Kidney tubule cell (primary cell): ENCODE measurements at regions not wholly inside any gene's neighbourhood (a gene's known extent, or its start where the extent isn't known, plus 50 kb on each side); places are given as distances from the start of the nearest gene placed in this dataset.
A peak's percentile ranks its signal among the peaks of the same experiment; 100 is the strongest.
"Not testable (repeated sequence)": the region's sequence is repeated elsewhere in the genome, so short reads cannot be mapped to it uniquely, and the experiment has no call there.

ENCODE experiments used
- DNase-seq: peaks from one replicate; pipeline ENCODE4 v3.0.0-alpha.2; 2018; ENCODE audit warnings: low spot score

DNA sequence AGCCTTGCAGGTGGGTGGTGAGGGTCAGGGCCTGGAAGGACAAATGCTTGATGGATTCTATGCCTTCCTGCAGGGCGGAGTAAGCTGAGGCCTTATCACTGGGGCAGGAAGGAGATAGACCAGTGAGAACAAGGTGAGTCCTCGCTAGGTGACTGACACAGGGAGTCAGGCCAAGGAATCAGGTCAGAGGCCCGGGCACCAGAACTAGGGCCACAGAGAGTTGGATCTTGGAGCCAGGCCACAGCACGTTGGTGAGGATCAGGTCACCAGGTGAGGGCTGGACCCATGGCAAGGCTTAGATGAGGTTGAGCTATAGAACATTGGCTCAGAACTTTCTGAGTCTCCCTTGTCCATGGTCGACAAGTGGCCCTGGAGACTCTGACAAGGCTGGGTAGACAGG is 328.2 kb downstream of the FOXO1 start:
- no peak for DNase-seq

DNA sequence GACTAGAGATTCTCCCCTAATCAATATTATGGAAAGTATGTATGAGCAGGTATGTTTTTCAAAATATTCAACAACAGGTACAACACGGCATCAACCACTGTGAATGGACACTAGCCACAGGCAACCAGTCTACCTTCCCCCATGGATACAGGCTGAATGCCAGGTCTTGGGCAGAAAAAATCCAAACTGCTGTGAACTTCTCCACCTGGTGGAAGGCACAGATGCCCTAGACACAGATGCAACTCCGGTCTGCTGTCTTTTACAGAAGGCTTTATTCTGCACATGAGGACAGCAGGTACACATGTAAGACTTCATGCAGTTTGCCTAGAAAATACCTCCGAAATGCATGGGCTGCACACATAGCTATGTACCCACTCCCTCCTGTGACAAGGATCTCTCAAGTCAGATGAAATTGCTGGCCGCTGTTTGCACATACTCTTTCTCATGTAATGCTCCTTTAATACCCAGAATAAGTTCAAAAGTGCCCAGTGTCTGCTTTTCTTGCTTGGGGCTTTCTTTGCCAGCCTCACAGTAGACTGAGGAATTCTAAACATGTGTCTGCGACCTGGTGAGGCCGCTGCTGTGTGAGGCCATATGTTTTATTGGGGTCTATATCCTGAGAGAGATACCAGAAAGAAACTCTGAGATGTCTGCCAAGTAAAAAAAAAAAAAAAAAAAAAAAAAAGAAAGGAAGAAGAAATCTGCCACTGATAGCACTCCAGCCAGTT is 325.9 kb downstream of the FOXO1 start:
- no peak for DNase-seq

DNA sequence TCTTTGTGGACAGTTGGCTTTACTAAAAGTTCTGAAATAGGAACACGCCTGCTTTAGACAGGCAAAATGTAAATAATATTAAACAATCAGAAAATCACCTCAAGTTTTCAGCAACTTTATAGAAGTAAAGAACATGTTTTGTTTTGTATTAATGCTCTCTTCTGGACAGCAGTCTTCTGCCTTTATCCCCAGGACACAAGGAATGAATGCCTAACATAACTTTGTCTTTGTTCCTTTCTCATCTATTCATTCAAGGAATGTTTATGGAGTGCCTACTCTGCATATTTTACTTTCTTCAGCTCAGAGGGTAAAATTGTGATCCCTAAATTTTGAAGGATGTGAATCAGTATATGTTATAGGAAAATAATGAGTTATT is 325.4 kb downstream of the FOXO1 start:
- DNase-seq = no peak

DNA sequence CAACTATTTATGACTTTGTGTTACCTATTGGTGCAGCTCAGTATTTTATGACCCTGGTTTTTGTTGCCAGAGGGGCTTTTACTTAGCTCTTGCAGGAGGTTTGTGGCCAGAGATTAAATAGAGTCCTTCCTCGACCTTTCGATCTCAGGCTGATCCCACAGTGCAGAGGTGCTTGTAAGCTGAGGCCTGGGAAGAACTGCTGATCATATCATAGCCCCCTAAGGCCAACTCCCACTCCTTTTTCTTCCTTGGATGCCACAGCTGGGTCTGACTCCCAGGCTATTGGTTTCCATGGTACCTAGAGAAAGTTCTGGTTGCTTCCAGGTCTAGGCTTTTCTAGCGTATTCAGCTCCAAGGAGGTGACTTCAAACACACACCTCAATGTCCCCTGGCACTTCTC is 324.9 kb downstream of the FOXO1 start:
- DNase-seq = no peak

GRCh38 chr13:40342461-40342860 is 324.0 kb downstream of the FOXO1 start:
- no peak for DNase-seq

DNA sequence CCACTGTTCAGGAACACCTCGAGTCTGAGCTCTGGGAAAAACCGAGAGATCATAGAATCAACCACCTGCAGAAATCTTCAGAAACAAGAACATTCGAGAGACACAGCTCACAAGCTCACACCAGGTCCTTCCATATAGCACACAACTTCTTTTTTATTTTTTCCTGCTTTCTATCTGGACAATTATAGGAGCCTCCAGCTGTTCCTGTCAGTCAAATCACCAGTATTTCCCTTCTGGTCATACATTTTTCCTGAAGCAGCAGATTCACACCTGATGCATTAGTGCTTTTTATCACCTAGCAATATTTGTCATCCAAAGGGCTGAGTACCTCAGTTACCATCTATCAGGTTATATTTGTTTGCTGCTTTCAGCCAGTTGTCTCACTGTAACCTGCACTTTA is 323.5 kb downstream of the FOXO1 start:
- DNase-seq = no peak

DNA sequence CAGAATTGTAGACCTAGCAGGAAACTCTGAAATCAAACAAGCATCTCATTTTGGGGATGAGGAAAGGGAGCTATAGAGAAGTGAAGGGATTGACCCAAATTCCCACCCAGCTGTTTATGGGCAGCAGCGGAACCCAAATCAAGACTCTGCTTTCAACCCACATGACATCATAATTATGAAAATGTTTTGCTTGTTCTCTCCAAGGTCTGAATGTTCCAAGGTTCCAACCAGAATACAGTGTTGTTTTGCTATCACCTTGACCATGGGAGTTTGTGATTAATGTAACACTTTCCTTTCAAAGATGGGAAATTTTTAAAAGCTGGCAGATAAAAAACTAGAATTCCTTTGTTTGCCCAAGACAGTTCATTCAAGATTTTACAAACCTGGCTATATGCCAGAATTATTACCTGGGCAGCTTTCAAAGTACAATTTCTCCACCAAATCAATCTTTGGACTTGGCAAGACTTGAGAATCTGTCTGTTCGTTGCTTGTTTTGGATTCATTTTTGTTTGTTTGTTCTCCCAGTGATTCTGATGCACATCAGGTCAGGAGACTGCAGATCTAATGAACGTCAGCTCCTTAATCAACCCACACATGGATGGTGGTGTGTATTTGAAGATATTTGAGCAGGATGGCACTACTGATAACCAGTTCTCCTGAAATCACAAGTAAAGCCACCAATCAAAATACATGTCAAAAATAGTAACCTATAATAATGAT is 322.7 kb downstream of the FOXO1 start:
- DNase-seq = no peak

- DNase-seq = peak; percentile 52
Observed at GRCh38 chr13:40344270-40345148, 321.9 kb downstream of the FOXO1 start.

DNA sequence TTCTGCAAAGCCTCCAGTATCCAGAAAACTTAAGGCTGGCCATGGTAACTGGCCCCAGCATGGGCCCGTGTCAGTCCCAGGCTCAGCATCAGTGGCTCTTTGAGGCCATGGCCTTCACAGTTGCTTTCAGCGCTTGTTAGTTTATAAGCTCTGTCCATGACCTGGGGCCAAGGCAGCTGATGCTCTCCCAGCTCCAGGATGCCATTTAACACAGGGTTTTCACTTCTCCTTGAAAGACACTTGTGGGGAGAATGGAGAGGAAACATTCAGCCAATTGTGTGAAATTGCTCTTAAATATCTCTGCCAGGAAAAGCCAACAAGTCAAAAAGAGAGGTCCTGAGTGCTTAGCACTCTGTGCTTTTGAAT is 321.3 kb downstream of the FOXO1 start:
- DNase-seq = no peak

DNA sequence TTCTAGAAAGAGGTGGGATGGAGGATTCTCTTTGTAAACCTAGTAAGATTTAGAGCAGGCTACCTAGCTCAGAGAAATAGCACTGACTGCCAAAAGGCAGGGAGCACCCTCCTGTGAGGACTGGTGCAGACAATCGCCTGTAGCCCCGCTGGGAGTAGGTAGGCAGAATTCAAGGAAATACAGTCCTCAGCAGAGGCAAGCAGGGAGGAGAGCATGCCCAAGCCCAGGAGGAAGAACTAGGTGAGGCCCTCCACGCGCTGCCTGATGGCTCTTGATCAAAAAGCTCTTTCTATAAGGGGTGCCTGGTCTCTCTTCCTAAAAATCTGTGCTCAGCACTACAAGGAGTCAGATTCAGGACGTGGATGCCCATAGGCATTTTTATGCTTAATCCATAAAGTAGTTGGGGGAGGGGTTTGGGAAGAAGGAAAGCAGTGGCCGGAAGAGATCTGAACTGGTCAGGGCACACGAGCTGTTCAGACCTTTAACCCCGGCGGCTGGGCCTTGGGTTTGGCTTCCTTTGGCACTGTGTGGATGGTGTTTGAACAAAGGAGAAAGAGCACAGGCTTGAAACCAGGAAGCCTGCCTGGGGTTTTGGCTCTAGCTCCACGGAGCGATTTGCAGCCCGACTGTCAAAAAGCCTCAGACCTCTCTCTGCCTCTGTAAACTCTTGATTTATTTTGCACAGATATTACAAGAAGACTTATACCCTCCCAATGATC is 320.6 kb downstream of the FOXO1 start:
- DNase-seq = no peak

DNA sequence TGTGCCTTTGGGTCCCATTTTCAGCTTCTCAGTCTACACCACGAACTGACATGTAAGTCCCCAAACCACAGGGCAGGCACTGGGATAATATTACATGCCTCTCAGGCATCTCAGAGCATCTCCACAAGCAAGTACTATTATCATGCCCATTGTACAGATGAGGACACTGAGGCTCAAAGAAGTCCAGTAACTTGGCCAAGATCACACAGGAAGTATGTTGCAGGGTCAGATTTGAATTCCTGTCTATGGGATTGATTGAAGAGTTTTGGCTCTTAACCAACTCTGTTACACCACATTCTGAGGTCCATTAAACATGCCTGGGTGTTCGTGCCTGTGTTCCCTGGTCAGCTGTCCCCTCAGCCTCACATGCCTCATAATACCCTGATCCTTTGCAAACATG is 319.8 kb downstream of the FOXO1 start:
- DNase-seq = no peak

GRCh38 chr13:40348096-40348679 is 318.3 kb downstream of the FOXO1 start:
- no peak for DNase-seq

DNA sequence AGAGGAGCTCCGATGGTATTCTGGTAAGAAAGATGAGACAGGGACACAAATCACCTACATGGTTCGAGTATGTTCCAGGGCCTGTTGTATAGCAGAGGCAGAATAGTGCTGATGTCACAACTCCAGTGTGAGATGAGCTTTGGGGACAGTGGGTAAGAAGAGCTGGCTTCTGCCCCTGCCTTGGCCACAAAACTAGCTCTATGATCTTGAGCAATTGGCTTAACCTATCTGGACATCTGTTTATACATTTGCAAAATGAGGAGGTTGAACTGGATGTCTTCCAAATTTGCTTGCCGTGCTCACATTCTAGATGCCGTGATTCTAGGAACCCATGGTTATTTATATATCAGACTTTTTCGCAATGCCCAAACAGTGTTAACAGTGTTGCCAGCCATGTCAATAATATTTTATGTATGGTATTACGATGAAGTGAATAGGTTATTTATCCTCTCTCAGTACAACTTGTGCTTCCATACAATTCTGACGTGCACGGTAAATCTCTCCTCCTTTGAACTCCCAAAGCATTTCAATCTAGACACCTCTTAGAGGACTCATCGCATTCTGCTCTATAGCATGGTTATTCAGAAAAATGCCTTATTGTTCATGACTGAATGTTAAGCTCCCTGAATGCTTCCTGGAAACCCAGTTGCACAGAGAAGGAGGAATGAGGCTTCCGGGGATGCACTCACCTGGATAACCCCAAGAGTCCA is 316.0 kb downstream of the FOXO1 start:
- no peak for DNase-seq

DNA sequence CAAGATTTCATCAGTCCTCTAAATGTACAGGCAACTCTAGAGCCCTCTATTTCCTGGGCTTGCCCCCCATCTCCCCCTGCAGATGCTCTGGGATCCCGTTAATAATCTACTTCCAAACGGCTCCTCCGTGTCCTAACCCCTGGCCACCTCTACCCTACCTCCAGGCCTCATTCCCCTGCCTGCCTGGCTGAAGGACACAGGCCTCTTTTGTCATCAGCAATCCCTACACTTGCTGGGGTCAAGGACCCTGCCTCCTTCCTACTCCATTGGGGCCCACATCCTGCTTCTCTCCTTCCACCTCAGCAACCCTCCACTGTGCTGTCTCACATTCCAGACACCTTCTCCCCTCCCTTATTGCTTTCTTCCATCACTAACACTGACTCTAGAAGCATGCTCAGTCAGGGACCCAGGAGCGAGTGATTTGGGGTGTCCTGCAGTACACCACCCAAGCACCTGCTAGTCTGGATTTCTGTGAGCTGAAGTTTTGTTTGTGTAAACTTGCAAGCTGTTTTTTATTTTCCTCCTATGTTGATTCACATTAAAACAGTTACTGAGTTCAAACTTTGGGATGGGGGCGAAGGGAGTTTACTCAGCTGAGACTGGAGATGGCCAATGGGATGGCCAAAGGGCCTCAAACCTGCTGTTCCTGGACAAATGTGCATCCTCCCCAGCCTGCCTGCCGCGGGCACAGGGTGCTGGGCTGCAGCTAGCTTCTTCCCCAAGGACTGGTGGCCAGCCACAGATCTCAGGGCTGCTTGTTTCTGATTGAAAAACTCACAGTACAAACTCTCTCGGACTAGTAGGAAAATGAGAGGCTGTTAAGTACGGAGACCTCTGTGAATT is 314.7 kb downstream of the FOXO1 start:
- DNase-seq = no peak

DNA sequence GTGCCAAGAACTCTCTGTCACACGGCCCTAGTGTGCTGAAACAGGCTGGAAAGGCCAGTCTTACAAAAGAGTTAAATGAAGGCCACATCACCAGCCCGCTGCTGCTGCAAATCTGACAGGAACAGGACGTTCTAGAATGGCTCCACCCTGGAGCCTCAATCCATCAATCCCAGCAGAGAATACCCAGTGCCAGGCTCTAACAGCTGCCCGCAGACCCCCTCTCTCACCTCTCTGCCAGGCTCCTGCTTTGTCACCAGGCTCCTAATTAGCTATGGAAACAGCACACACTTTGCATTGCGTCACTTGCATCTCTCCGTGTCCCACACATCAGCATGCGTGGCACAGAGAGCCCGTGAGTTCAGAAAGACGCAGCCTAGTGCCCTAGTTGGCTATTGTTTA is 314.1 kb downstream of the FOXO1 start:
- no peak for DNase-seq

GRCh38 chr13:40352802-40353562 is 313.5 kb downstream of the FOXO1 start:
- no peak for DNase-seq

- no peak for DNase-seq
Observed at GRCh38 chr13:40355126-40355724, 311.2 kb downstream of the FOXO1 start.

- DNase-seq = no peak
Observed at GRCh38 chr13:40356011-40356410, 310.4 kb downstream of the FOXO1 start.

- DNase-seq = not testable (repeated sequence)
Observed at GRCh38 chr13:40356458-40356857, 310.0 kb downstream of the FOXO1 start.
